Natural killer cell (primary cell): ENCODE measurements at regions not wholly inside any gene's neighbourhood (a gene's known extent, or its start where the extent isn't known, plus 50 kb on each side); places are given as distances from the start of the nearest gene placed in this dataset.

Source experiments
- ATAC-seq, 3 donors: fragments of 150-1000 bp in 2 of 3; fragments of 200-7000 bp in 1 of 3; cut with Tn5 transposase; 1 replicate in 1 of 3; 2 replicates in 2 of 3; pipeline ENCODE4 v1.10.0; 2021; ENCODE audit warnings: mild to moderate bottlenecking in 2 of 3, moderate library complexity in 2 of 3
- DNase-seq, 2 donors: peaks; one replicate each; pipeline versions ENCODE4 v3.0.0 to v3.0.0-alpha.2; 2013 to 2021; ENCODE audit warnings: mixed read lengths in 1 of 2
- H3K27ac ChIP-seq: one replicate; pipeline ENCODE4 v1.5.1; 2013; ENCODE audit warnings: mild to moderate bottlenecking, low read length
- H3K27me3 ChIP-seq: one replicate; pipeline ENCODE4 v1.6.1; 2013; ENCODE audit warnings: low read length; ENCODE audit not compliant: control insufficient read depth, insufficient read depth
- H3K36me3 ChIP-seq: one replicate; pipeline ENCODE4 v1.6.1; 2013; ENCODE audit warnings: low read length; ENCODE audit not compliant: control insufficient read depth, insufficient read depth
- H3K4me1 ChIP-seq: one replicate; pipeline ENCODE4 v1.6.1; 2013; ENCODE audit warnings: low read length; ENCODE audit not compliant: control insufficient read depth, insufficient read depth
- H3K4me3 ChIP-seq: one replicate; pipeline ENCODE4 v1.5.1; 2013; ENCODE audit warnings: low read length
- H3K9me3 ChIP-seq: one replicate; pipeline ENCODE4 v1.6.1; 2013; ENCODE audit warnings: low read length; ENCODE audit not compliant: control insufficient read depth, insufficient read depth
- H3K27ac Mint-ChIP-seq, 2 donors: one replicate each; pipeline ENCODE4 v1.8.0; 2022; ENCODE audit warnings: mild to moderate bottlenecking in 2 of 2, mixed read lengths in 2 of 2, moderate library complexity in 1 of 2
- H3K27me3 Mint-ChIP-seq, 2 donors: one replicate each; pipeline ENCODE4 v1.8.0; 2022; ENCODE audit warnings: low read depth in 2 of 2, mixed read lengths in 2 of 2
- H3K36me3 Mint-ChIP-seq: one replicate; pipeline ENCODE4 v1.8.0; 2022; ENCODE audit warnings: mixed read lengths
- H3K4me1 Mint-ChIP-seq, 2 donors: one replicate each; pipeline ENCODE4 v1.8.0; 2022; ENCODE audit warnings: mixed read lengths in 2 of 2
- H3K4me3 Mint-ChIP-seq: one replicate; pipeline ENCODE4 v1.8.0; 2022; ENCODE audit warnings: mild to moderate bottlenecking, moderate library complexity, mixed read lengths
- H3K9me3 Mint-ChIP-seq, 2 donors: one replicate each; pipeline ENCODE4 v1.8.0; 2022; ENCODE audit warnings: mixed read lengths in 2 of 2
- CTCF ChIP-seq: fragments of 200-600 bp; IDR thresholded peaks from one replicate; pipeline ENCODE4 v1.8.0; 2022; ENCODE audit warnings: antibody characterized with exemption
- WGBS: methylation state at CpG from one replicate; pipeline ENCODE4 v1.1.7; 2013; ENCODE audit warnings: missing lambda C conversion rate; ENCODE audit not compliant: insufficient coverage; 5-methylcytosine and 5-hydroxymethylcytosine counted together
- intact Hi-C: fragments of 100-400 bp; cut with micrococcal nuclease; formaldehyde crosslinking; loops from one replicate; pipeline ENCODE4 v1.14.2; 2022

- Mint-ChIP-seq H3K9me3 (peaks cover 3 to 4% of the 10 kb centered on the region in 2 donors), H3K4me3 (no peak overlapping the region), H3K27me3 (no peaks in the 10 kb centered on the region), H3K4me1 (no peaks in the 10 kb centered on the region), H3K36me3 (no peaks in the 10 kb centered on the region), H3K27ac (no peak overlapping the region)
- DNase-seq (no peak), ATAC-seq (no peak)
- H3K36me3 ChIP-seq, result no peaks in the 10 kb centered on the region
- no peak overlapping the region for H3K4me3 ChIP-seq
- no peaks in the 10 kb centered on the region for H3K4me1 ChIP-seq
- H3K9me3 ChIP-seq, result peaks cover 2% of the 10 kb centered on the region
- no CpG with 5 or more reads among the region's 1 CpG for WGBS
- H3K27me3 ChIP-seq, result no peaks in the 10 kb centered on the region
- intact Hi-C loops, result no loop called here
- TF ChIP-seq CTCF, result no peak
- H3K27ac ChIP-seq, result no peak overlapping the region
These were observed 437.5 kb upstream of the RGS17 start for GRCh38 chr6:153568628-153569027.

GRCh38 chr6:153564803-153565202 is 433.7 kb upstream of the RGS17 start:
- H3K27ac ChIP-seq, result no peak overlapping the region
- Mint-ChIP-seq H3K4me3 (no peak overlapping the region), H3K27me3 (no peaks in the 10 kb centered on the region), H3K4me1 (no peaks in the 10 kb centered on the region), H3K36me3 (no peaks in the 10 kb centered on the region), H3K9me3 (peaks cover 4 to 7% of the 10 kb centered on the region in 2 donors), H3K27ac (no peak overlapping the region)
- H3K4me1 ChIP-seq, result no peaks in the 10 kb centered on the region
- no peaks in the 10 kb centered on the region for H3K27me3 ChIP-seq
- intact Hi-C loops, result no loop called here
- DNase-seq (no peak), ATAC-seq (no peak)
- TF ChIP-seq CTCF, result no peak
- H3K4me3 ChIP-seq, result no peak overlapping the region
- H3K36me3 ChIP-seq, result no peaks in the 10 kb centered on the region
- 60% methylated on average over 2 of the region's 2 CpGs for WGBS
- H3K9me3 ChIP-seq, result peaks cover 2% of the 10 kb centered on the region

GRCh38 chr6:153563001-153563400 is 431.9 kb upstream of the RGS17 start:
- H3K4me1 ChIP-seq, result no peaks in the 10 kb centered on the region
- no peaks in the 10 kb centered on the region for H3K27me3 ChIP-seq
- H3K27ac ChIP-seq, result no peak overlapping the region
- H3K27ac Mint-ChIP-seq, result no peak overlapping the region
- TF ChIP-seq CTCF, result no peak
- WGBS, result 100% methylated on average over 1 of the region's 5 CpGs
- no peaks in the 10 kb centered on the region for H3K4me1 Mint-ChIP-seq
- intact Hi-C loops, result no loop called here
- H3K36me3 Mint-ChIP-seq, result no peaks in the 10 kb centered on the region
- no peaks in the 10 kb centered on the region for H3K36me3 ChIP-seq
- H3K27me3 Mint-ChIP-seq, result no peaks in the 10 kb centered on the region
- no peak overlapping the region for H3K4me3 Mint-ChIP-seq
- ATAC-seq, result no peak
- peaks cover 4 to 7% of the 10 kb centered on the region in 2 donors for H3K9me3 Mint-ChIP-seq
- H3K9me3 ChIP-seq, result peaks cover 2% of the 10 kb centered on the region
- DNase-seq, result no peak
- no peak overlapping the region for H3K4me3 ChIP-seq

- no peaks in the 10 kb centered on the region for H3K27me3 ChIP-seq
- WGBS, result 64% methylated on average over 1 of the region's 1 CpG
- peaks cover 7 to 9% of the 10 kb centered on the region in 2 donors for H3K9me3 Mint-ChIP-seq
These were observed 422.5 kb upstream of the RGS17 start for GRCh38 chr6:153553627-153554026.

More at GRCh38 chr6:153553627-153554026, 422.5 kb upstream of the RGS17 start:
- Mint-ChIP-seq H3K36me3 (no peaks in the 10 kb centered on the region), H3K4me3 (no peak overlapping the region), H3K4me1 (no peaks in the 10 kb centered on the region), H3K27ac (no peak overlapping the region), H3K27me3 (no peaks in the 10 kb centered on the region)
- no peaks in the 10 kb centered on the region for H3K36me3 ChIP-seq
- H3K4me1 ChIP-seq, result no peaks in the 10 kb centered on the region
- no peak overlapping the region for H3K27ac ChIP-seq
- no peak for ATAC-seq
- no peaks in the 10 kb centered on the region for H3K9me3 ChIP-seq
- no peak for DNase-seq
- intact Hi-C loops, result no loop called here
- no peak overlapping the region for H3K4me3 ChIP-seq
- no peak for TF ChIP-seq CTCF
